ENCODE measurements at regions not wholly inside any gene's neighbourhood (a gene's known extent, or its start where the extent isn't known, plus 50 kb on each side); places are given as distances from the start of the nearest gene placed in this dataset.

DNA sequence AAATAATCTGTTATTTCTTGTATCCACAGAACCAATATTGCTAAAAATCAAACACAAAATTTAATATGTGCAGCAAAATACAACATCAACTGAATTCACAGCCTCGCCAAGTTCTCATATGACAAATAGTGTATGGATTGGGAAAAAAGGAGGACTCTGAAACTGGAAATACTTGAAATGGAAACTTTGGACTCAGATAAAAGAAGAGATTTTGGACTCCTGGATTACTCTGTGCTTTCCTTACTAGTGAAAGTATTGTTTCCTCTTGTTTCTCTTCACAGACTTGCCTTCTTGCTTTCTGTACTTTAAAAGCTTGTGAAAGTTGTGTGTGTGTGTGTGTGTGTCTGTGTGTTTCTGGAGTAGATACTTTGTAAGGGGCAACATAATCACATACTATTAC, 1596.3 kb downstream of the PCDH9 start:
- Histone ChIP-seq H3K36me3 (ENCODE audit: insufficient read depth, low read length) (no peaks in the 10 kb centered on the region), H3K4me2 (ENCODE audit: low read depth, low read length, poor library complexity, severe bottlenecking) (no peak overlapping the region), H3K9ac (ENCODE audit: low read depth, low read length, poor library complexity, severe bottlenecking) (no peak overlapping the region), H4K20me1 (ENCODE audit: insufficient read depth, low read length, poor library complexity, severe bottlenecking) (no peaks in the 10 kb centered on the region), H3F3A (ENCODE audit: low read depth) (no peaks in the 10 kb centered on the region), H2AFZ (ENCODE audit: low read length) (no peak overlapping the region), H3K79me2 (ENCODE audit: insufficient read depth, low read length) (no peaks in the 10 kb centered on the region), H3K9me3 (ENCODE audit: insufficient read depth, low read depth, low read length) (no peaks in the 10 kb centered on the region), H3K27me3 (ENCODE audit: insufficient read depth, low read length, poor library complexity, severe bottlenecking) (no peaks in the 10 kb centered on the region), H3K4me3 (ENCODE audit: low read length, poor library complexity, severe bottlenecking) (no peak overlapping the region), H3K9me2 (replicated peaks; ENCODE audit: low read depth, low read length) (no peaks in the 10 kb centered on the region), H3K4me1 (ENCODE audit: insufficient read depth, low read length, poor library complexity, severe bottlenecking) (peaks cover 4% of the 10 kb centered on the region)
- TF ChIP-seq EZH2phosphoT487 (IDR thresholded peaks at IDR 0.05; ENCODE audit: borderline replicate concordance), result no peak
- no peak for TF ChIP-seq CTCF (conservative IDR thresholded peaks at IDR 0.05; ENCODE audit: low read length)

- Histone ChIP-seq H3K9me2 (replicated peaks; ENCODE audit: low read depth, low read length) (no peaks in the 10 kb centered on the region), H3K79me2 (ENCODE audit: insufficient read depth, low read length) (no peaks in the 10 kb centered on the region), H3K4me2 (ENCODE audit: low read depth, low read length, poor library complexity, severe bottlenecking) (no peak overlapping the region), H3K27me3 (ENCODE audit: insufficient read depth, low read length, poor library complexity, severe bottlenecking) (no peaks in the 10 kb centered on the region), H3K9me3 (ENCODE audit: insufficient read depth, low read depth, low read length) (no peaks in the 10 kb centered on the region), H3K4me3 (ENCODE audit: low read length, poor library complexity, severe bottlenecking) (no peak overlapping the region), H3K36me3 (ENCODE audit: insufficient read depth, low read length) (no peaks in the 10 kb centered on the region), H4K20me1 (ENCODE audit: insufficient read depth, low read length, poor library complexity, severe bottlenecking) (no peaks in the 10 kb centered on the region), H3F3A (ENCODE audit: low read depth) (no peaks in the 10 kb centered on the region), H3K9ac (ENCODE audit: low read depth, low read length, poor library complexity, severe bottlenecking) (no peak overlapping the region), H2AFZ (ENCODE audit: low read length) (no peak overlapping the region; the same call in 1 of the 2 replicates), H3K4me1 (ENCODE audit: insufficient read depth, low read length, poor library complexity, severe bottlenecking) (peaks cover 3% of the 10 kb centered on the region)
- TF ChIP-seq EZH2phosphoT487 (IDR thresholded peaks at IDR 0.05; ENCODE audit: borderline replicate concordance) (no peak), CTCF (conservative IDR thresholded peaks at IDR 0.05; ENCODE audit: low read length) (no peak)
These were observed 1599.1 kb downstream of the PCDH9 start for GRCh38 chr13:65631078-65631477.

DNA sequence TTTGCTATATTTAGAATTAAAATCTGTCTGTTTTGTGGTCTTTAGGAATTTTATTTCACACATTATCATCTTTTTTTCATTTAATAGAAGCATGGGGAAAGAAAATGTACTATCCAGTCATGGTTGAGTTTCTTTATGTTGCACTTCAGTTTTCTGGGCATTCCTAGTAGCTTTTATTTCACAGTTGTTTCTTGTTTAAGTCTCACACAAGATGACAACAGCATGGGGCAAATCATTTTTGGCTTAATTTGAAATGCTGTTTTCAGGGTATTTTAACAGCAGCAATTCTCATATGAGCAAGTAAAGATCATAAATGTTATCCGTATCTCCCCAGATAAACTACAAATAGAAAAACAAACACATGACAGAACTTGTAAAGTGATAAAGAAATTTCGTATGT, 1600.2 kb downstream of the PCDH9 start:
- H2AFZ ChIP-seq (ENCODE audit: low read length), result no peak overlapping the region; the same call in 1 of the 2 replicates

More for the DNA sequence above, 1600.2 kb downstream of the PCDH9 start:
- H3F3A ChIP-seq (ENCODE audit: low read depth), result no peaks in the 10 kb centered on the region
- no peak for TF ChIP-seq CTCF (conservative IDR thresholded peaks at IDR 0.05; ENCODE audit: low read length)
- no peak for TF ChIP-seq EZH2phosphoT487 (IDR thresholded peaks at IDR 0.05; ENCODE audit: borderline replicate concordance)
- no peak overlapping the region for H3K4me2 ChIP-seq (ENCODE audit: low read depth, low read length, poor library complexity, severe bottlenecking)
- no peaks in the 10 kb centered on the region for H3K79me2 ChIP-seq (ENCODE audit: insufficient read depth, low read length)
- H3K9ac ChIP-seq (ENCODE audit: low read depth, low read length, poor library complexity, severe bottlenecking), result no peak overlapping the region
- no peaks in the 10 kb centered on the region for H3K27me3 ChIP-seq (ENCODE audit: insufficient read depth, low read length, poor library complexity, severe bottlenecking)
- no peaks in the 10 kb centered on the region for H3K9me3 ChIP-seq (ENCODE audit: insufficient read depth, low read depth, low read length)
- H3K4me1 ChIP-seq (ENCODE audit: insufficient read depth, low read length, poor library complexity, severe bottlenecking), result no peaks in the 10 kb centered on the region
- no peaks in the 10 kb centered on the region for H3K36me3 ChIP-seq (ENCODE audit: insufficient read depth, low read length)
- H3K9me2 ChIP-seq (replicated peaks; ENCODE audit: low read depth, low read length), result no peaks in the 10 kb centered on the region
- no peak overlapping the region for H3K4me3 ChIP-seq (ENCODE audit: low read length, poor library complexity, severe bottlenecking)
- no peaks in the 10 kb centered on the region for H4K20me1 ChIP-seq (ENCODE audit: insufficient read depth, low read length, poor library complexity, severe bottlenecking)

Data from Loucy (cell line).